ENCODE measurements at regions not wholly inside any gene's neighbourhood (a gene's known extent, or its start where the extent isn't known, plus 50 kb on each side); places are given as distances from the start of the nearest gene placed in this dataset.

DNA sequence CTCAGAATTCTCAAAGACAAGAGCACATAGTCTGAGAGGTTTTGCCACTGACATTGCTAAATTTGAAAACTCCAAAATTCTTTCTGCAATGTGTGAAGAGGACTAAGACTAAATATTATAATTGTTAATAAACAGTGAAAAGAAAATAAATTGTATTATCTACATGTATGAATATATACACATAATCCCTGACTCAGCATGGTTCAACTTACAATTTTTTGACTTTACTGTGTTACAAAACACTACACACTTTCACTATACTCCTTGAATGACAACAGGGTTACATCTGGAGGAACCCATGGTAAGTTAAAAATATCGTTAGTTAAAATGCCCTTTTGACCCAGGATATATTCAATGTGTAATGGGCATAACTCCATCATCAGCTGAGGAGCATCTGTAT, 2017.2 kb upstream of the TENM3 start:
- Histone ChIP-seq H4K20me1 (ENCODE audit: insufficient read depth) (no peaks in the 10 kb centered on the region), H3K9me3 (ENCODE audit: control insufficient read depth in 1 of 2, insufficient read depth in 1 of 2, low read depth in 1 of 2, low read length in 2 of 2) (no peaks in the 10 kb centered on the region), H3K36me3 (ENCODE audit: control insufficient read depth in 1 of 2, insufficient read depth in 2 of 2, low read length in 2 of 2) (no peaks in the 10 kb centered on the region), H3K4me3 (replicated peaks in 1 of 2; ENCODE audit: low read depth in 1 of 2, low read length in 2 of 2) (no peak overlapping the region), H3K9ac (ENCODE audit: low read length) (no peak overlapping the region), H3K79me2 (ENCODE audit: insufficient read depth, low read length) (no peaks in the 10 kb centered on the region), H3K9me2 (ENCODE audit: insufficient read depth) (no peaks in the 10 kb centered on the region), H3K27me3 (ENCODE audit: insufficient read depth, low read length) (no peaks in the 10 kb centered on the region), H3K4me1 (ENCODE audit: control insufficient read depth in 1 of 2, insufficient read depth in 2 of 2, low read length in 2 of 2) (no peaks in the 10 kb centered on the region), H3K27ac (ENCODE audit: low read depth, low read length) (no peak overlapping the region), H3K4me2 (ENCODE audit: low read length) (no peak overlapping the region), H2AFZ (ENCODE audit: low read depth, low read length, poor library complexity, severe bottlenecking) (no peak overlapping the region)
- BruUV-seq (replicated peaks): no TSS peak
- DNase-seq (ENCODE audit: low read depth, low spot score) (no peak), ATAC-seq (no peak)
- ChIA-PET CTCF (no interaction called here), POLR2A (no interaction called here), RAD21 (ENCODE audit: low non-redundant PET in 1 of 2, low total read pairs in 2 of 2, uncharacterized antibody in 2 of 2, unreplicated experiment in 2 of 2) (no interaction called here)
- TF ChIP-seq, protein P1, sequence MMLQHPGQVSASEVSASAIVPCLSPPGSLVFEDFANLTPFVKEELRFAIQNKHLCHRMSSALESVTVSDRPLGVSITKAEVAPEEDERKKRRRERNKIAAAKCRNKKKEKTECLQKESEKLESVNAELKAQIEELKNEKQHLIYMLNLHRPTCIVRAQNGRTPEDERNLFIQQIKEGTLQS (IDR thresholded peaks at IDR 0.05): no peak
- no peak for TF ChIP-seq RAD21 (IDR thresholded peaks at IDR 0.05; ENCODE audit: low read depth)
- TF ChIP-seq EZH2phosphoT487 (IDR thresholded peaks at IDR 0.05; ENCODE audit: borderline replicate concordance): no peak
- no peak for TF ChIP-seq SIN3A (IDR thresholded peaks at IDR 0.05; ENCODE audit: low read depth)
- no peak for TF ChIP-seq TCF7L2 (IDR thresholded peaks at IDR 0.05; ENCODE audit: borderline replicate concordance, extremely low read depth, insufficient read depth, insufficient read length)
- TF ChIP-seq CBX3 (IDR thresholded peaks at IDR 0.05; ENCODE audit: low read depth): no peak
- TF ChIP-seq, protein P2, sequence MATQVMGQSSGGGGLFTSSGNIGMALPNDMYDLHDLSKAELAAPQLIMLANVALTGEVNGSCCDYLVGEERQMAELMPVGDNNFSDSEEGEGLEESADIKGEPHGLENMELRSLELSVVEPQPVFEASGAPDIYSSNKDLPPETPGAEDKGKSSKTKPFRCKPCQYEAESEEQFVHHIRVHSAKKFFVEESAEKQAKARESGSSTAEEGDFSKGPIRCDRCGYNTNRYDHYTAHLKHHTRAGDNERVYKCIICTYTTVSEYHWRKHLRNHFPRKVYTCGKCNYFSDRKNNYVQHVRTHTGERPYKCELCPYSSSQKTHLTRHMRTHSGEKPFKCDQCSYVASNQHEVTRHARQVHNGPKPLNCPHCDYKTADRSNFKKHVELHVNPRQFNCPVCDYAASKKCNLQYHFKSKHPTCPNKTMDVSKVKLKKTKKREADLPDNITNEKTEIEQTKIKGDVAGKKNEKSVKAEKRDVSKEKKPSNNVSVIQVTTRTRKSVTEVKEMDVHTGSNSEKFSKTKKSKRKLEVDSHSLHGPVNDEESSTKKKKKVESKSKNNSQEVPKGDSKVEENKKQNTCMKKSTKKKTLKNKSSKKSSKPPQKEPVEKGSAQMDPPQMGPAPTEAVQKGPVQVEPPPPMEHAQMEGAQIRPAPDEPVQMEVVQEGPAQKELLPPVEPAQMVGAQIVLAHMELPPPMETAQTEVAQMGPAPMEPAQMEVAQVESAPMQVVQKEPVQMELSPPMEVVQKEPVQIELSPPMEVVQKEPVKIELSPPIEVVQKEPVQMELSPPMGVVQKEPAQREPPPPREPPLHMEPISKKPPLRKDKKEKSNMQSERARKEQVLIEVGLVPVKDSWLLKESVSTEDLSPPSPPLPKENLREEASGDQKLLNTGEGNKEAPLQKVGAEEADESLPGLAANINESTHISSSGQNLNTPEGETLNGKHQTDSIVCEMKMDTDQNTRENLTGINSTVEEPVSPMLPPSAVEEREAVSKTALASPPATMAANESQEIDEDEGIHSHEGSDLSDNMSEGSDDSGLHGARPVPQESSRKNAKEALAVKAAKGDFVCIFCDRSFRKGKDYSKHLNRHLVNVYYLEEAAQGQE (IDR thresholded peaks at IDR 0.05; ENCODE audit: low read depth): no peak
- TF ChIP-seq SP1 (IDR thresholded peaks at IDR 0.05; ENCODE audit: low read depth): no peak
- TF ChIP-seq, protein P3, sequence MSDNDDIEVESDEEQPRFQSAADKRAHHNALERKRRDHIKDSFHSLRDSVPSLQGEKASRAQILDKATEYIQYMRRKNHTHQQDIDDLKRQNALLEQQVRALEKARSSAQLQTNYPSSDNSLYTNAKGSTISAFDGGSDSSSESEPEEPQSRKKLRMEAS (IDR thresholded peaks at IDR 0.05): no peak
- no peak for TF ChIP-seq EGR1 (IDR thresholded peaks at IDR 0.05; ENCODE audit: low read depth)
- TF ChIP-seq JUND (IDR thresholded peaks at IDR 0.05): no peak
- no peak for TF ChIP-seq FOSL1 (IDR thresholded peaks at IDR 0.05; ENCODE audit: low read depth)
- no peak for TF ChIP-seq ELF1 (IDR thresholded peaks at IDR 0.05; ENCODE audit: borderline replicate concordance, low read depth)
- TF ChIP-seq, protein P4, sequence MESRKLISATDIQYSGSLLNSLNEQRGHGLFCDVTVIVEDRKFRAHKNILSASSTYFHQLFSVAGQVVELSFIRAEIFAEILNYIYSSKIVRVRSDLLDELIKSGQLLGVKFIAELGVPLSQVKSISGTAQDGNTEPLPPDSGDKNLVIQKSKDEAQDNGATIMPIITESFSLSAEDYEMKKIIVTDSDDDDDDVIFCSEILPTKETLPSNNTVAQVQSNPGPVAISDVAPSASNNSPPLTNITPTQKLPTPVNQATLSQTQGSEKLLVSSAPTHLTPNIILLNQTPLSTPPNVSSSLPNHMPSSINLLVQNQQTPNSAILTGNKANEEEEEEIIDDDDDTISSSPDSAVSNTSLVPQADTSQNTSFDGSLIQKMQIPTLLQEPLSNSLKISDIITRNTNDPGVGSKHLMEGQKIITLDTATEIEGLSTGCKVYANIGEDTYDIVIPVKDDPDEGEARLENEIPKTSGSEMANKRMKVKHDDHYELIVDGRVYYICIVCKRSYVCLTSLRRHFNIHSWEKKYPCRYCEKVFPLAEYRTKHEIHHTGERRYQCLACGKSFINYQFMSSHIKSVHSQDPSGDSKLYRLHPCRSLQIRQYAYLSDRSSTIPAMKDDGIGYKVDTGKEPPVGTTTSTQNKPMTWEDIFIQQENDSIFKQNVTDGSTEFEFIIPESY (IDR thresholded peaks at IDR 0.05; ENCODE audit: extremely low read depth, insufficient replicate concordance, low read length): no peak
- TF ChIP-seq ZFX (IDR thresholded peaks at IDR 0.05): no peak
- no peak for TF ChIP-seq ZNF274 (IDR thresholded peaks at IDR 0.05; ENCODE audit: low read depth, low read length)
- no peak for TF ChIP-seq YY1 (IDR thresholded peaks at IDR 0.05; ENCODE audit: extremely low read depth, insufficient replicate concordance, low read depth, low read length)
- TF ChIP-seq POLR2A (IDR thresholded peaks at IDR 0.05; ENCODE audit: borderline replicate concordance, extremely low read depth, insufficient read depth, insufficient read length): no peak
- intact Hi-C loops (cut with micrococcal nuclease): no loop called here

All from HCT116 (cell line).